HCT116 (cell line): ENCODE measurements at regions not wholly inside any gene's neighbourhood (a gene's known extent, or its start where the extent isn't known, plus 50 kb on each side); places are given as distances from the start of the nearest gene placed in this dataset.

Experiments
- ATAC-seq: fragments of 200-7000 bp; cut with Tn5 transposase; 2 replicates; pipeline ENCODE4 v1.9.1; 2020; ENCODE audit warnings: mild to moderate bottlenecking, moderate library complexity
- BruUV-seq: library from RNA; stranded (reverse); fragments of 400-500 nt; replicated peaks from 2 replicates; lab custom pipeline; 2021; lab: Mats Ljungman, UMichigan
- CTCF ChIA-PET: fragments of 300-600 bp; sonication (Branson Sonifier 250); formaldehyde crosslinking; loops from one replicate; lab custom pipeline; 2021; ENCODE audit warnings: antibody characterized with exemption; lab: Charles Lee
- POLR2A ChIA-PET: fragments of 300-600, 350-600 bp; sonication (Branson Sonifier 250); formaldehyde crosslinking; loops from one replicate; lab custom pipeline; 2021; ENCODE audit warnings: antibody characterized with exemption; lab: Charles Lee
- RAD21 ChIA-PET, 2 experiments: fragments of 300-600 bp; sonication (Branson Sonifier 250); formaldehyde crosslinking; loops; one replicate each; lab custom pipeline; 2023; ENCODE audit warnings: low total read pairs in 2 of 2; ENCODE audit not compliant: uncharacterized antibody in 2 of 2, unreplicated experiment in 2 of 2, low non-redundant PET in 1 of 2; lab: Charles Lee
- DNase-seq: peaks from one replicate; pipeline ENCODE4 v3.0.0-alpha.2; 2010; ENCODE audit warnings: low read depth, low spot score
- H2AFZ ChIP-seq: fragments of 200-600 bp; shearing (Covaris generic), sonication (generic); 2 replicates; pipeline ENCODE4 v1.6.1; 2017; ENCODE audit warnings: low read depth, mixed run types, mixed read lengths, antibody characterized with exemption, low read length; ENCODE audit not compliant: poor library complexity, severe bottlenecking
- H3K27ac ChIP-seq: 2 replicates; pipeline ENCODE4 v1.5.1; 2012; ENCODE audit warnings: low read depth, low read length
- H3K27me3 ChIP-seq: fragments of 200-600 bp; sonication (generic); 2 replicates; pipeline ENCODE4 v1.6.1; 2016; ENCODE audit warnings: mixed run types, low read length, mixed read lengths; ENCODE audit not compliant: insufficient read depth
- H3K36me3 ChIP-seq, 2 experiments: fragments of 200-500 bp in 1 of 2; fragments of 200-600 bp in 1 of 2; sonication (Bioruptor generic) in 1 of 2; sonication (generic) in 1 of 2; 2 replicates each; pipeline versions ENCODE4 v1.5.1 to v1.6.1; 2014 to 2016; ENCODE audit warnings: low read length in 2 of 2, inconsistent platforms in 1 of 2, mixed read lengths in 1 of 2, mixed run types in 1 of 2; ENCODE audit not compliant: insufficient read depth in 2 of 2, control insufficient read depth in 1 of 2
- H3K4me1 ChIP-seq, 2 experiments: fragments of 200-600 bp in 1 of 2; sonication (generic) in 1 of 2; 2 replicates each; pipeline versions ENCODE4 v1.5.1 to v1.6.1; 2012 to 2017; ENCODE audit warnings: low read length in 2 of 2, inconsistent platforms in 1 of 2, mild to moderate bottlenecking in 1 of 2, mixed read lengths in 1 of 2, mixed run types in 1 of 2, moderate library complexity in 1 of 2; ENCODE audit not compliant: insufficient read depth in 2 of 2, control insufficient read depth in 1 of 2
- H3K4me2 ChIP-seq: fragments of 200-600 bp; sonication (generic); 2 replicates; pipeline ENCODE4 v1.6.1; 2017; ENCODE audit warnings: mixed run types, low read length, mixed read lengths
- H3K4me3 ChIP-seq, 2 experiments: fragments of 200-600 bp in 1 of 2; sonication (generic) in 1 of 2; replicated peaks in 1 of 2; 2 replicates each; pipeline ENCODE4 v1.5.1; 2011 to 2016; ENCODE audit warnings: low read length in 2 of 2, control low read depth in 1 of 2, low read depth in 1 of 2, mild to moderate bottlenecking in 1 of 2, mixed read lengths in 1 of 2, mixed run types in 1 of 2
- H3K79me2 ChIP-seq: fragments of 200-600 bp; sonication (generic); 2 replicates; pipeline ENCODE4 v1.6.1; 2017; ENCODE audit warnings: mild to moderate bottlenecking, mixed run types, low read length, moderate library complexity, mixed read lengths; ENCODE audit not compliant: insufficient read depth
- H3K9ac ChIP-seq: fragments of 200-600 bp; sonication (generic); 2 replicates; pipeline ENCODE4 v1.6.1; 2016; ENCODE audit warnings: low read length, mixed read lengths
- H3K9me2 ChIP-seq: fragments of 200-600 bp; sonication (generic), shearing (Covaris generic); 2 replicates; pipeline ENCODE4 v1.6.1; 2017; ENCODE audit warnings: mixed run types, mild to moderate bottlenecking, moderate library complexity; ENCODE audit not compliant: insufficient read depth
- H3K9me3 ChIP-seq, 2 experiments: fragments of 200-500 bp in 1 of 2; fragments of 200-600 bp in 1 of 2; sonication (Bioruptor generic) in 1 of 2; sonication (generic) in 1 of 2; 2 replicates each; pipeline ENCODE4 v1.6.1; 2014 to 2017; ENCODE audit warnings: low read length in 2 of 2, mixed read lengths in 2 of 2, inconsistent platforms in 1 of 2, low read depth in 1 of 2, mild to moderate bottlenecking in 1 of 2, mixed run types in 1 of 2, moderate library complexity in 1 of 2; ENCODE audit not compliant: control insufficient read depth in 1 of 2, insufficient read depth in 1 of 2
- H4K20me1 ChIP-seq: fragments of 200-600 bp; sonication (generic), shearing (Covaris generic); 2 replicates; pipeline ENCODE4 v1.6.1; 2017; ENCODE audit warnings: mixed run types, mild to moderate bottlenecking, moderate library complexity; ENCODE audit not compliant: insufficient read depth
- CEBPB ChIP-seq: IDR thresholded peaks from 2 replicates; pipeline ENCODE4 v1.6.1; 2012; ENCODE audit warnings: low read depth
- EGR1 ChIP-seq: IDR thresholded peaks from 2 replicates; pipeline ENCODE4 v1.6.1; 2012; ENCODE audit warnings: low read depth
- ELF1 ChIP-seq: IDR thresholded peaks from 2 replicates; pipeline ENCODE4 v1.6.1; 2012; ENCODE audit warnings: low read depth, borderline replicate concordance
- EZH2phosphoT487 ChIP-seq: fragments of 200-600 bp; IDR thresholded peaks from 2 replicates; pipeline ENCODE4 v1.6.1; 2018; ENCODE audit warnings: antibody characterized with exemption, borderline replicate concordance
- FOSL1 ChIP-seq: IDR thresholded peaks from 2 replicates; pipeline ENCODE4 v1.6.1; 2012; ENCODE audit warnings: low read depth
- JUND ChIP-seq: IDR thresholded peaks from 2 replicates; pipeline ENCODE4 v1.6.1; 2012
- POLR2AphosphoS5 ChIP-seq: IDR thresholded peaks from 2 replicates; pipeline ENCODE4 v1.6.1; 2011; ENCODE audit warnings: mild to moderate bottlenecking, low read depth, low read length, moderate library complexity
- RAD21 ChIP-seq: IDR thresholded peaks from 2 replicates; pipeline ENCODE4 v1.6.1; 2012; ENCODE audit warnings: low read depth, mild to moderate bottlenecking
- SIN3A ChIP-seq: IDR thresholded peaks from 2 replicates; pipeline ENCODE4 v1.6.1; 2012; ENCODE audit warnings: low read depth
- TCF7L2 ChIP-seq: IDR thresholded peaks from 2 replicates; pipeline ENCODE4 v1.7.0; 2011; ENCODE audit warnings: borderline replicate concordance, inconsistent platforms; ENCODE audit not compliant: insufficient read depth, insufficient read length; ENCODE audit errors: extremely low read depth
- YY1 ChIP-seq: IDR thresholded peaks from 2 replicates; pipeline ENCODE4 v1.6.1; 2011; ENCODE audit warnings: low read length, low read depth, moderate library complexity, mild to moderate bottlenecking; ENCODE audit not compliant: insufficient replicate concordance; ENCODE audit errors: extremely low read depth
- ZFX ChIP-seq: fragments of 450-650 bp; IDR thresholded peaks from 2 replicates; pipeline ENCODE4 v1.6.1; 2017
- ZNF274 ChIP-seq: fragments of 200-500 bp; sonication (Bioruptor generic); IDR thresholded peaks from 2 replicates; pipeline ENCODE4 v1.6.1; 2014; ENCODE audit warnings: mild to moderate bottlenecking, low read depth, low read length, inconsistent platforms
- intact Hi-C: fragments of 100-400 bp; cut with micrococcal nuclease; formaldehyde crosslinking; loops from 2 replicates; pipeline ENCODE4 v1.10.0; 2022
- TF ChIP-seq, protein P1 (sequence below): IDR thresholded peaks from 2 replicates; pipeline ENCODE4 v1.6.1; 2012
- TF ChIP-seq, protein P2 (sequence below), 3 experiments: fragments of 200-600 bp in 1 of 3; sonication (generic) in 1 of 3; IDR thresholded peaks in 2 of 3; conservative IDR thresholded peaks in 1 of 3; 2 replicates each; pipeline ENCODE4 v1.5.1; 2012 to 2017; ENCODE audit warnings: low read depth in 2 of 3, low read length in 2 of 3, antibody characterized with exemption in 1 of 3, borderline replicate concordance in 1 of 3, control low read depth in 1 of 3, mild to moderate bottlenecking in 1 of 3, mixed read lengths in 1 of 3, mixed run types in 1 of 3, moderate library complexity in 1 of 3; ENCODE audit not compliant: insufficient read depth in 1 of 3
- TF ChIP-seq, protein P3 (sequence below): IDR thresholded peaks from 2 replicates; pipeline ENCODE4 v1.6.1; 2011; ENCODE audit warnings: mild to moderate bottlenecking, low read length, moderate library complexity; ENCODE audit not compliant: insufficient replicate concordance; ENCODE audit errors: extremely low read depth

DNA sequence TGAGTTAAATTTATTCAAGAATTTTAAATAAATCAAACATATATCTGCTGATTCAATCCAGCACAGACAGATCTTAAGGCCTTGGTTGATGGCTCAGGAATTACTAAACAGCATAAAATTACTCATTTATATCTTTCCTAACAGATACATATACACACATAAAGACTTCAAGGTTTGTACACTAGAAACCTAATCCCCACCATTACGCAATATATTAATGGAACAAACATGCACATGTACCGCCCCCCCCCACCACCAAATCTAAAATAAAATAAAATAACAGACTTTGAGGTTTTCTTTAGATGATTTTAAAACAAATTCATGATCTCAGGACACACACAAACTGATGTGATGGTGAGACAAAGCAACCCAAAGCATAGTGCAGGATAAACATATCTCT lies 333.9 kb upstream of the DDX53 start:
- H4K20me1 ChIP-seq = no peaks in the 10 kb centered on the region
- H3K9me3 ChIP-seq = no peaks in the 10 kb centered on the region
- no peaks in the 10 kb centered on the region for H3K4me1 ChIP-seq
- POLR2A ChIA-PET = no interaction called here
- H3K79me2 ChIP-seq = no peaks in the 10 kb centered on the region
- H2AFZ ChIP-seq = no peak overlapping the region
- H3K36me3 ChIP-seq = no peaks in the 10 kb centered on the region
- H3K4me3 ChIP-seq = no peak overlapping the region
- H3K9ac ChIP-seq = no peak overlapping the region
- DNase-seq (no peak), ATAC-seq (no peak)
- H3K4me2 ChIP-seq = no peak overlapping the region
- no peaks in the 10 kb centered on the region for H3K27me3 ChIP-seq
- intact Hi-C loops = no loop called here
- RAD21 ChIA-PET = no interaction called here
- TF ChIP-seq SIN3A (no peak), RAD21 (no peak), TCF7L2 (no peak), JUND (no peak), YY1 (no peak), FOSL1 (no peak), ZNF274 (no peak), EGR1 (no peak), EZH2phosphoT487 (no peak), ZFX (no peak), POLR2AphosphoS5 (no peak), ELF1 (no peak), CEBPB (no peak)
- TF ChIP-seq, protein P1, sequence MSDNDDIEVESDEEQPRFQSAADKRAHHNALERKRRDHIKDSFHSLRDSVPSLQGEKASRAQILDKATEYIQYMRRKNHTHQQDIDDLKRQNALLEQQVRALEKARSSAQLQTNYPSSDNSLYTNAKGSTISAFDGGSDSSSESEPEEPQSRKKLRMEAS = no peak
- TF ChIP-seq, protein P2, sequence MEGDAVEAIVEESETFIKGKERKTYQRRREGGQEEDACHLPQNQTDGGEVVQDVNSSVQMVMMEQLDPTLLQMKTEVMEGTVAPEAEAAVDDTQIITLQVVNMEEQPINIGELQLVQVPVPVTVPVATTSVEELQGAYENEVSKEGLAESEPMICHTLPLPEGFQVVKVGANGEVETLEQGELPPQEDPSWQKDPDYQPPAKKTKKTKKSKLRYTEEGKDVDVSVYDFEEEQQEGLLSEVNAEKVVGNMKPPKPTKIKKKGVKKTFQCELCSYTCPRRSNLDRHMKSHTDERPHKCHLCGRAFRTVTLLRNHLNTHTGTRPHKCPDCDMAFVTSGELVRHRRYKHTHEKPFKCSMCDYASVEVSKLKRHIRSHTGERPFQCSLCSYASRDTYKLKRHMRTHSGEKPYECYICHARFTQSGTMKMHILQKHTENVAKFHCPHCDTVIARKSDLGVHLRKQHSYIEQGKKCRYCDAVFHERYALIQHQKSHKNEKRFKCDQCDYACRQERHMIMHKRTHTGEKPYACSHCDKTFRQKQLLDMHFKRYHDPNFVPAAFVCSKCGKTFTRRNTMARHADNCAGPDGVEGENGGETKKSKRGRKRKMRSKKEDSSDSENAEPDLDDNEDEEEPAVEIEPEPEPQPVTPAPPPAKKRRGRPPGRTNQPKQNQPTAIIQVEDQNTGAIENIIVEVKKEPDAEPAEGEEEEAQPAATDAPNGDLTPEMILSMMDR (IDR thresholded peaks at IDR 0.05 in 2 of 3, conservative IDR thresholded peaks at IDR 0.05 in 1 of 3; ENCODE audit: borderline replicate concordance in 1 of 3, insufficient read depth in 1 of 3, low read depth in 2 of 3, low read length in 2 of 3) = no peak
- TF ChIP-seq, protein P3, sequence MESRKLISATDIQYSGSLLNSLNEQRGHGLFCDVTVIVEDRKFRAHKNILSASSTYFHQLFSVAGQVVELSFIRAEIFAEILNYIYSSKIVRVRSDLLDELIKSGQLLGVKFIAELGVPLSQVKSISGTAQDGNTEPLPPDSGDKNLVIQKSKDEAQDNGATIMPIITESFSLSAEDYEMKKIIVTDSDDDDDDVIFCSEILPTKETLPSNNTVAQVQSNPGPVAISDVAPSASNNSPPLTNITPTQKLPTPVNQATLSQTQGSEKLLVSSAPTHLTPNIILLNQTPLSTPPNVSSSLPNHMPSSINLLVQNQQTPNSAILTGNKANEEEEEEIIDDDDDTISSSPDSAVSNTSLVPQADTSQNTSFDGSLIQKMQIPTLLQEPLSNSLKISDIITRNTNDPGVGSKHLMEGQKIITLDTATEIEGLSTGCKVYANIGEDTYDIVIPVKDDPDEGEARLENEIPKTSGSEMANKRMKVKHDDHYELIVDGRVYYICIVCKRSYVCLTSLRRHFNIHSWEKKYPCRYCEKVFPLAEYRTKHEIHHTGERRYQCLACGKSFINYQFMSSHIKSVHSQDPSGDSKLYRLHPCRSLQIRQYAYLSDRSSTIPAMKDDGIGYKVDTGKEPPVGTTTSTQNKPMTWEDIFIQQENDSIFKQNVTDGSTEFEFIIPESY = no peak
- no peaks in the 10 kb centered on the region for H3K9me2 ChIP-seq
- H3K27ac ChIP-seq = no peak overlapping the region
- BruUV-seq = no TSS peak
- CTCF ChIA-PET = interaction anchor here (0.6 to 1.0 kb wide), 4 partner anchors 10 to 211 kb away, joined by 3 to 4 read pairs (median 4); no protein-coding TSS in a partner anchor
